Right lobe of liver (tissue), 6 donors: ENCODE measurements at regions not wholly inside any gene's neighbourhood (a gene's known extent, or its start where the extent isn't known, plus 50 kb on each side); places are given as distances from the start of the nearest gene placed in this dataset.

Source experiments
- ATAC-seq, 4 donors: fragments of 200-7000 bp; cut with Tn5 transposase; one replicate each; pipeline ENCODE4 v1.9.1; 2020; ENCODE audit warnings: mild to moderate bottlenecking in 4 of 4, moderate library complexity in 4 of 4
- DNase-seq, 3 donors: peaks; one replicate each; pipeline ENCODE4 v3.0.0-alpha.2; 2020
- H3K27ac ChIP-seq, 3 donors: fragments of 200-600 bp; one replicate each; pipeline ENCODE4 v1.8.0; 2022
- H3K27me3 ChIP-seq, 2 donors: fragments of 200-600 bp; one replicate each; pipeline ENCODE4 v1.8.0; 2022
- H3K36me3 ChIP-seq, 4 donors: fragments of 200-600 bp; sonication (generic) in 1 of 4; one replicate each; pipeline versions ENCODE4 v1.5.1 to v1.8.0; 2017 to 2022; ENCODE audit warnings: control low read depth in 1 of 4
- H3K4me1 ChIP-seq, 4 donors: fragments of 200-600 bp; sonication (generic) in 1 of 4; one replicate each; pipeline versions ENCODE4 v1.5.1 to v1.8.0; 2017 to 2022; ENCODE audit warnings: control low read depth in 1 of 4
- H3K4me3 ChIP-seq, 3 donors: fragments of 200-600 bp; one replicate each; pipeline ENCODE4 v1.8.0; 2022
- H3K9me3 ChIP-seq, 4 donors: fragments of 200-600 bp; sonication (generic) in 1 of 4; one replicate each; pipeline versions ENCODE4 v1.5.1 to v1.8.0; 2017 to 2022; ENCODE audit warnings: control low read depth in 1 of 4
- CTCF ChIP-seq, 4 donors: fragments of 200-600 bp in 3 of 4; fragments of 450-650 bp in 1 of 4; IDR thresholded peaks; one replicate each; pipeline versions ENCODE4 v1.5.1 to v1.8.0; 2016 to 2022; ENCODE audit warnings: antibody characterized with exemption in 4 of 4, mild to moderate bottlenecking in 2 of 4
- POLR2A ChIP-seq: fragments of 450-650 bp; IDR thresholded peaks from one replicate; pipeline ENCODE4 v1.6.1; 2017; ENCODE audit warnings: antibody characterized with exemption, mild to moderate bottlenecking
- WGBS: methylation state at CpG from one replicate; pipeline ENCODE4 v1.1.6; 2018; ENCODE audit warnings: low coverage, low lambda C conversion rate; ENCODE audit not compliant: insufficient coverage; ENCODE audit errors: missing lambda C conversion rate; 5-methylcytosine and 5-hydroxymethylcytosine counted together
- intact Hi-C, 2 donors: fragments of 100-400 bp; cut with DNase I; formaldehyde crosslinking; loops; one replicate each; pipeline versions ENCODE4 v1.11.2 to v1.14.1; 2022
- donor health status: DM: no; HTN: yes; CAD: no.
- donor health status: DM: no; HTN: no; CAD: no.
- donor health status: DM: no; HTN: no; CAD: no.
- donor health status: DM: no; HTN: yes; CAD: no.
- donor health status: DM: no; HTN: yes; CAD: no.

DNA sequence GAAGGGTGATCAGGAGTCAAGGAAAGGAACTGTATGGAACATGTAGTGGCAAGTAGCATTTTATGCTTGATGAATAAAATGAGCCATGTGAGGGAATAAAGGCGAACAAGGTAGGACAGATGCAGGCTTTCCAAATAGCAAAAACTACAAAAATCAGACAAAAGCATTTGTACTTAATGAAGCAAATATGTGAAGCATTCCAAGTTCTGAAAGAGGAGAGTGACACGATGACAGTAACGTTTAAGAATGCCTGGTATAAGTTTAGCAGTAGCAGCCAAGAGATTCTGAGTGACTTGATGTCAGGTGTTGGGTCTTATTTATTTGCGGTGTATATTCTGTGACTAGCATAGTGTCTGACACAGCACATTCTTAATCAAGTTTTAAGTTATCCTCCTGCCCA is 408.2 kb upstream of the RASGRP1 start:
- intact Hi-C loops = no loop called here
- H3K36me3 ChIP-seq = no peaks in the 10 kb centered on the region
- H3K4me1 ChIP-seq = no peaks in the 10 kb centered on the region
- 54% methylated on average over 4 of the region's 4 CpGs for WGBS
- H3K27ac ChIP-seq = no peak overlapping the region
- no peak overlapping the region for H3K4me3 ChIP-seq
- no peaks in the 10 kb centered on the region for H3K27me3 ChIP-seq
- H3K9me3 ChIP-seq = no peaks in the 10 kb centered on the region
- ATAC-seq = no peak
- no peak for DNase-seq
- no peak for TF ChIP-seq CTCF (IDR thresholded peaks at IDR 0.05)

DNA sequence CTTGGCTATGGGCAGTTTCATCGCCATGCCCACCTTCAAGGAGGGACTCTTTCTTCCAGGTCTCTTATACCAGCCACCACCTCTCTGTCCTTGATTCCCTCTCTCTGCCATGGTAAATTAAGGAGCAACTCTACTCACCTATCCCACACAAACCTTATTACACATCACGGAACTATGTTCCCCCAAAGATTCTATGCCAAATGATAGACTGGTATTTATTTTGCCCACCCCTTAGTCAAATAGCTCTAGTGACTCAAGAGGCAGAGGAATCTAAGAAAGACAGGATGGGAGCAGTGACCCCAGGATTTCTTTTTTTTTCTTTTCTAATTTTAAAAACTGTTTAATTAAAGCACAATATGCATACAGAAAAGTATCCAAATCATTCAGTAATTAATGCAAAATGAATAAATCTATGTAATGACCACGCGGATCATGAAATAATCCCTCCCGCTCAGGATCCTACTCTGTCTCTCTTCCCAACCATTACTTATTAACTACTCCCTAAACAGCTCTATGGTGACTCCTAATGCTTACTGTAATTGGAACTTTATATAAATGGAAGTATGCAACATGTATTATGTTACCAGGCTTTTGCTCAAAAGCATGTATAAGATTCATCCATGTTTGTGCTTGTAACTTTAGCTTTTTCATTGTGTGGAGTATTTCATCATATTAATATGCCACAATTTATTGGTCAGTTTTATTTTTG is 410.8 kb upstream of the RASGRP1 start:
- H3K27ac ChIP-seq = no peak overlapping the region
- TF ChIP-seq POLR2A = no peak
- no peak for TF ChIP-seq CTCF (IDR thresholded peaks at IDR 0.05)
- no peaks in the 10 kb centered on the region for H3K27me3 ChIP-seq
- DNase-seq (no peak), ATAC-seq (no peak)
- H3K4me3 ChIP-seq = no peak overlapping the region
- intact Hi-C loops = no loop called here
- no peaks in the 10 kb centered on the region for H3K4me1 ChIP-seq
- 84% methylated on average over 3 of the region's 5 CpGs for WGBS
- no peaks in the 10 kb centered on the region for H3K36me3 ChIP-seq
- H3K9me3 ChIP-seq = no peaks in the 10 kb centered on the region

DNA sequence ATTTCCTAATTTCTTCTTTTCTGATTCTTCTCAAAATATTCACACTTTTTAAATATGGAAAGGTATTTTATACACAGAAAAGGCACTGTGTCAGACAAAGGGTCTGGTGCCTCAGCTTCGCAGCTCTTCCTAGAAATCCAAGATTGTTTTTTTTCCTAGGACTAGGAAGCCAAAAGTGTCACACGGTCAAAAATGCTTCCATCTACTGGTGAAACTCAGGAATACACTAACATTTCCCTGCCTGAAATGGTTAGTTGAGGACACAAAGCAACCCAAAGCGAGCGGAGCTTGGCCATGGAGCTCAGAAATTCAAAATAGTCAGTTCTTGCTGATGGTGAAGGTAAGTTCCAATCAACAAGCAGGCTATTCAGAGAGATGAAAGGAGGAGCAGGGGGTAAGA is 426.5 kb upstream of the RASGRP1 start:
- Histone ChIP-seq H3K27me3 (no peaks in the 10 kb centered on the region), H3K4me1 (no peaks in the 10 kb centered on the region), H3K9me3 (no peaks in the 10 kb centered on the region), H3K36me3 (no peaks in the 10 kb centered on the region), H3K27ac (no peak overlapping the region), H3K4me3 (no peak overlapping the region)
- peak; percentile 41 to 59 (median 56) for TF ChIP-seq CTCF (IDR thresholded peaks at IDR 0.05)
- no peak for TF ChIP-seq POLR2A
- ATAC-seq = peak; percentile 50 to 83 (median 78)
- intact Hi-C loops = loop anchor here in 1 of 2 donors (10.0 kb wide), 1 partner anchor 176 kb away; no protein-coding TSS in a partner anchor
- no peak for DNase-seq
- 31% methylated on average over 4 of the region's 4 CpGs for WGBS

GRCh38 chr15:38991701-38992100 is 427.1 kb upstream of the RASGRP1 start:
- no peak for TF ChIP-seq POLR2A
- TF ChIP-seq CTCF (IDR thresholded peaks at IDR 0.05) = no peak
- Histone ChIP-seq H3K4me1 (no peaks in the 10 kb centered on the region), H3K4me3 (no peak overlapping the region), H3K36me3 (no peaks in the 10 kb centered on the region), H3K27ac (no peak overlapping the region), H3K9me3 (no peaks in the 10 kb centered on the region), H3K27me3 (no peaks in the 10 kb centered on the region)
- WGBS = 67% methylated on average over 1 of the region's 2 CpGs
- DNase-seq = no peak
- no peak for ATAC-seq
- intact Hi-C loops = loop anchor here in 1 of 2 donors (10.0 kb wide), 1 partner anchor 177 kb away; no protein-coding TSS in a partner anchor
